Fibroblast of the aortic adventitia (primary cell): ENCODE measurements at regions not wholly inside any gene's neighbourhood (a gene's known extent, or its start where the extent isn't known, plus 50 kb on each side); places are given as distances from the start of the nearest gene placed in this dataset.

ENCODE experiments used
- DNase-seq: peaks from one replicate; pipeline ENCODE4 v3.0.0-alpha.2; 2010; ENCODE audit warnings: low read depth
- H3K4me3 ChIP-seq: 2 replicates; pipeline ENCODE4 v1.5.1; 2011; ENCODE audit warnings: low read depth, mild to moderate bottlenecking, control low read depth, low read length, moderate library complexity
- TF ChIP-seq, protein P1 (sequence below): IDR thresholded peaks from 2 replicates; pipeline ENCODE4 v1.5.1; 2011; ENCODE audit warnings: mild to moderate bottlenecking, low read length, control low read depth, inconsistent platforms; ENCODE audit not compliant: insufficient read depth

GRCh38 chr2:46826569-46827245 is 88.9 kb downstream of the MCFD2 start:
- no peak overlapping the region for H3K4me3 ChIP-seq
- DNase-seq, result no peak
- TF ChIP-seq, protein P1, sequence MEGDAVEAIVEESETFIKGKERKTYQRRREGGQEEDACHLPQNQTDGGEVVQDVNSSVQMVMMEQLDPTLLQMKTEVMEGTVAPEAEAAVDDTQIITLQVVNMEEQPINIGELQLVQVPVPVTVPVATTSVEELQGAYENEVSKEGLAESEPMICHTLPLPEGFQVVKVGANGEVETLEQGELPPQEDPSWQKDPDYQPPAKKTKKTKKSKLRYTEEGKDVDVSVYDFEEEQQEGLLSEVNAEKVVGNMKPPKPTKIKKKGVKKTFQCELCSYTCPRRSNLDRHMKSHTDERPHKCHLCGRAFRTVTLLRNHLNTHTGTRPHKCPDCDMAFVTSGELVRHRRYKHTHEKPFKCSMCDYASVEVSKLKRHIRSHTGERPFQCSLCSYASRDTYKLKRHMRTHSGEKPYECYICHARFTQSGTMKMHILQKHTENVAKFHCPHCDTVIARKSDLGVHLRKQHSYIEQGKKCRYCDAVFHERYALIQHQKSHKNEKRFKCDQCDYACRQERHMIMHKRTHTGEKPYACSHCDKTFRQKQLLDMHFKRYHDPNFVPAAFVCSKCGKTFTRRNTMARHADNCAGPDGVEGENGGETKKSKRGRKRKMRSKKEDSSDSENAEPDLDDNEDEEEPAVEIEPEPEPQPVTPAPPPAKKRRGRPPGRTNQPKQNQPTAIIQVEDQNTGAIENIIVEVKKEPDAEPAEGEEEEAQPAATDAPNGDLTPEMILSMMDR, result no peak

- DNase-seq, result peak; percentile 41
- TF ChIP-seq, protein P1, result no peak
Observed at GRCh38 chr2:46825939-46826568, 89.6 kb downstream of the MCFD2 start.

GRCh38 chr2:46825231-46825938 is 90.2 kb downstream of the MCFD2 start:
- H3K4me3 ChIP-seq, result no peak overlapping the region
- TF ChIP-seq, protein P1, result no peak
- no peak for DNase-seq

More at GRCh38 chr2:46825939-46826568, 89.6 kb downstream of the MCFD2 start:
- H3K4me3 ChIP-seq, result no peak overlapping the region

GRCh38 chr2:46824611-46825010 is 91.0 kb downstream of the MCFD2 start:
- no peak for DNase-seq
- TF ChIP-seq, protein P1, result no peak
- H3K4me3 ChIP-seq, result no peak overlapping the region

- no peak for DNase-seq
- TF ChIP-seq, protein P1, result no peak
- no peak overlapping the region for H3K4me3 ChIP-seq
Observed at GRCh38 chr2:46821600-46821999, 94.0 kb downstream of the MCFD2 start.

- TF ChIP-seq, protein P1, result no peak
- no peak for DNase-seq
- no peak overlapping the region for H3K4me3 ChIP-seq
Observed at GRCh38 chr2:46818819-46819218, 96.8 kb downstream of the MCFD2 start.
